ENCODE measurements at regions not wholly inside any gene's neighbourhood (a gene's known extent, or its start where the extent isn't known, plus 50 kb on each side); places are given as distances from the start of the nearest gene placed in this dataset.
"Not testable (repeated sequence)": the region's sequence is repeated elsewhere in the genome, so short reads cannot be mapped to it uniquely, and the experiment has no call there.

GRCh38 chrX:95762716-95763115 lies 921.9 kb upstream of the DIAPH2 start:
- H3K27me3 Mint-ChIP-seq (ENCODE audit: unreplicated experiment) = no peaks in the 10 kb centered on the region
- peak; percentile 12 for TF ChIP-seq CTCF (IDR thresholded peaks at IDR 0.05; ENCODE audit: unreplicated experiment)
- no peak for DNase-seq (ENCODE audit: low spot score)
- H3K9me3 Mint-ChIP-seq (ENCODE audit: unreplicated experiment) = no peaks in the 10 kb centered on the region
- no peak overlapping the region for H3K27ac Mint-ChIP-seq (ENCODE audit: unreplicated experiment)
- H3K4me3 Mint-ChIP-seq (ENCODE audit: unreplicated experiment) = no peak overlapping the region
- no peaks in the 10 kb centered on the region for H3K4me1 Mint-ChIP-seq (ENCODE audit: unreplicated experiment)
- H3K36me3 Mint-ChIP-seq (ENCODE audit: low read depth, unreplicated experiment) = no peaks in the 10 kb centered on the region

GRCh38 chrX:95764972-95765451 lies 919.6 kb upstream of the DIAPH2 start:
- H3K4me1 Mint-ChIP-seq (ENCODE audit: unreplicated experiment) = no peaks in the 10 kb centered on the region
- TF ChIP-seq CTCF (IDR thresholded peaks at IDR 0.05; ENCODE audit: unreplicated experiment) = peak; percentile 30
- no peaks in the 10 kb centered on the region for H3K9me3 Mint-ChIP-seq (ENCODE audit: unreplicated experiment)
- no peak overlapping the region for H3K27ac Mint-ChIP-seq (ENCODE audit: unreplicated experiment)
- H3K36me3 Mint-ChIP-seq (ENCODE audit: low read depth, unreplicated experiment) = no peaks in the 10 kb centered on the region
- no peak for DNase-seq (ENCODE audit: low spot score)
- no peak overlapping the region for H3K4me3 Mint-ChIP-seq (ENCODE audit: unreplicated experiment)
- H3K27me3 Mint-ChIP-seq (ENCODE audit: unreplicated experiment) = no peaks in the 10 kb centered on the region

- not testable (repeated sequence) for H3K36me3 Mint-ChIP-seq (ENCODE audit: low read depth, unreplicated experiment); H3K27ac Mint-ChIP-seq (ENCODE audit: unreplicated experiment); H3K4me1 Mint-ChIP-seq (ENCODE audit: unreplicated experiment); H3K4me3 Mint-ChIP-seq (ENCODE audit: unreplicated experiment); H3K27me3 Mint-ChIP-seq (ENCODE audit: unreplicated experiment); H3K9me3 Mint-ChIP-seq (ENCODE audit: unreplicated experiment); DNase-seq (ENCODE audit: low spot score)
These were observed 913.4 kb upstream of the DIAPH2 start for GRCh38 chrX:95771198-95771597.

GRCh38 chrX:95791876-95792275 lies 892.8 kb upstream of the DIAPH2 start:
- Mint-ChIP-seq H3K27me3 (ENCODE audit: unreplicated experiment) (no peaks in the 10 kb centered on the region), H3K36me3 (ENCODE audit: low read depth, unreplicated experiment) (no peaks in the 10 kb centered on the region), H3K4me1 (ENCODE audit: unreplicated experiment) (no peaks in the 10 kb centered on the region), H3K4me3 (ENCODE audit: unreplicated experiment) (no peak overlapping the region), H3K27ac (ENCODE audit: unreplicated experiment) (no peak overlapping the region), H3K9me3 (ENCODE audit: unreplicated experiment) (no peaks in the 10 kb centered on the region)
- DNase-seq (ENCODE audit: low spot score) = no peak
- TF ChIP-seq CTCF (IDR thresholded peaks at IDR 0.05; ENCODE audit: unreplicated experiment) = no peak

- no peaks in the 10 kb centered on the region for H3K27me3 Mint-ChIP-seq (ENCODE audit: unreplicated experiment)
- H3K4me1 Mint-ChIP-seq (ENCODE audit: unreplicated experiment) = no peaks in the 10 kb centered on the region
- no peaks in the 10 kb centered on the region for H3K36me3 Mint-ChIP-seq (ENCODE audit: low read depth, unreplicated experiment)
- TF ChIP-seq CTCF (IDR thresholded peaks at IDR 0.05; ENCODE audit: unreplicated experiment) = no peak
- no peak overlapping the region for H3K27ac Mint-ChIP-seq (ENCODE audit: unreplicated experiment)
- no peak overlapping the region for H3K4me3 Mint-ChIP-seq (ENCODE audit: unreplicated experiment)
- DNase-seq (ENCODE audit: low spot score) = no peak
- no peaks in the 10 kb centered on the region for H3K9me3 Mint-ChIP-seq (ENCODE audit: unreplicated experiment)
These were observed 887.3 kb upstream of the DIAPH2 start for GRCh38 chrX:95797344-95797743.

GRCh38 chrX:95823796-95824195 lies 860.8 kb upstream of the DIAPH2 start:
- no peaks in the 10 kb centered on the region for H3K27me3 Mint-ChIP-seq (ENCODE audit: unreplicated experiment)
- TF ChIP-seq CTCF (IDR thresholded peaks at IDR 0.05; ENCODE audit: unreplicated experiment) = peak; percentile 68
- no peak for DNase-seq (ENCODE audit: low spot score)
- H3K4me1 Mint-ChIP-seq (ENCODE audit: unreplicated experiment) = no peaks in the 10 kb centered on the region
- no peaks in the 10 kb centered on the region for H3K9me3 Mint-ChIP-seq (ENCODE audit: unreplicated experiment)
- H3K27ac Mint-ChIP-seq (ENCODE audit: unreplicated experiment) = no peak overlapping the region
- no peak overlapping the region for H3K4me3 Mint-ChIP-seq (ENCODE audit: unreplicated experiment)
- H3K36me3 Mint-ChIP-seq (ENCODE audit: low read depth, unreplicated experiment) = no peaks in the 10 kb centered on the region
